ENCODE measurements at regions not wholly inside any gene's neighbourhood (a gene's known extent, or its start where the extent isn't known, plus 50 kb on each side); places are given as distances from the start of the nearest gene placed in this dataset.
A peak's percentile ranks its signal among the peaks of the same experiment; 100 is the strongest.

- H3K27ac ChIP-seq, result peak overlapping the region; percentile 69
- H3K36me3 ChIP-seq, result no peaks in the 10 kb centered on the region
- TF ChIP-seq, protein P1, sequence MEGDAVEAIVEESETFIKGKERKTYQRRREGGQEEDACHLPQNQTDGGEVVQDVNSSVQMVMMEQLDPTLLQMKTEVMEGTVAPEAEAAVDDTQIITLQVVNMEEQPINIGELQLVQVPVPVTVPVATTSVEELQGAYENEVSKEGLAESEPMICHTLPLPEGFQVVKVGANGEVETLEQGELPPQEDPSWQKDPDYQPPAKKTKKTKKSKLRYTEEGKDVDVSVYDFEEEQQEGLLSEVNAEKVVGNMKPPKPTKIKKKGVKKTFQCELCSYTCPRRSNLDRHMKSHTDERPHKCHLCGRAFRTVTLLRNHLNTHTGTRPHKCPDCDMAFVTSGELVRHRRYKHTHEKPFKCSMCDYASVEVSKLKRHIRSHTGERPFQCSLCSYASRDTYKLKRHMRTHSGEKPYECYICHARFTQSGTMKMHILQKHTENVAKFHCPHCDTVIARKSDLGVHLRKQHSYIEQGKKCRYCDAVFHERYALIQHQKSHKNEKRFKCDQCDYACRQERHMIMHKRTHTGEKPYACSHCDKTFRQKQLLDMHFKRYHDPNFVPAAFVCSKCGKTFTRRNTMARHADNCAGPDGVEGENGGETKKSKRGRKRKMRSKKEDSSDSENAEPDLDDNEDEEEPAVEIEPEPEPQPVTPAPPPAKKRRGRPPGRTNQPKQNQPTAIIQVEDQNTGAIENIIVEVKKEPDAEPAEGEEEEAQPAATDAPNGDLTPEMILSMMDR (IDR thresholded peaks at IDR 0.05), result no peak
- peaks cover 8% of the 10 kb centered on the region for H3K4me1 ChIP-seq
- peak overlapping the region; percentile 39 for H3K4me3 ChIP-seq
- intact Hi-C loops (cut with DNase I), result no loop called here
- DNase-seq (peak; percentile 77), ATAC-seq (peak; percentile 78)
- no peaks in the 10 kb centered on the region for H3K27me3 ChIP-seq
- no peaks in the 10 kb centered on the region for H3K9me3 ChIP-seq
Observed at GRCh38 chr2:9739531-9739964, 103.7 kb upstream of the TAF1B start.

DNA sequence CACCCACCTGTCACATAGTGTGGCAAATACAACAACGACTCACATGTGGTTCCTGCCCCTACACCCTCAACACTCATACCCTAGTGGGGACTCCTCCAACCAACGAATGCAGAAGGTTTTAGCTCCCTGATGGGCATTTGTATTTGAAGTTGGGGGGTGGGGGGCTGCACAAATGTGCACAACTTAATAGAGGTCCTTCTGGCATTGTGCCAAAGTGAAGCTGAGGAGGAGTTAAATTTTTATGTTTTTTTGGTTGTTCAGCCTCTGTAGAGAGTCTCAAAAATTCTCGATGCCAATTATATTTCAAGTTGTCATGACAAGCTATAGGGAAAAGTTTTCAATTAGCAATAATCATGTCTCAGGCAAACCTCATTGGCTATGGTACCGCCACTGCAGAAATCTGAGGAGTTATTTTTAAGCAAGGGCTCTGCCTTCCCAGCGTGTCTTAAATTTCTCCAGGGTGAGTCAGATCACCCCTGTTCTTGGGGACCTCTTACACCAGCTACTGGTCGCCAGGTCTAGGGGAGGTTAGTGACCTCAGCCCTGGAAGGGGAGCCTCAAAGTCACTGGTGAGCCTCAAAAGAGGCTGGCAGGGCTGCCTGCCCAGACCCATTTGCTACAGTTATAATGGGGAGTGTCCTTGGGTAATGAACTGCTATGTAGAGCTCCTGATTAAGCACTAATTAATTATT, 102.7 kb upstream of the TAF1B start:
- Histone ChIP-seq H3K4me1 (peaks cover 8% of the 10 kb centered on the region), H3K36me3 (no peaks in the 10 kb centered on the region), H3K27ac (no peak overlapping the region), H3K4me3 (no peak overlapping the region), H3K9me3 (no peaks in the 10 kb centered on the region), H3K27me3 (no peaks in the 10 kb centered on the region)
- DNase-seq (no peak), ATAC-seq (no peak)
- intact Hi-C loops (cut with DNase I), result no loop called here
- TF ChIP-seq, protein P1 (IDR thresholded peaks at IDR 0.05), result no peak

DNA sequence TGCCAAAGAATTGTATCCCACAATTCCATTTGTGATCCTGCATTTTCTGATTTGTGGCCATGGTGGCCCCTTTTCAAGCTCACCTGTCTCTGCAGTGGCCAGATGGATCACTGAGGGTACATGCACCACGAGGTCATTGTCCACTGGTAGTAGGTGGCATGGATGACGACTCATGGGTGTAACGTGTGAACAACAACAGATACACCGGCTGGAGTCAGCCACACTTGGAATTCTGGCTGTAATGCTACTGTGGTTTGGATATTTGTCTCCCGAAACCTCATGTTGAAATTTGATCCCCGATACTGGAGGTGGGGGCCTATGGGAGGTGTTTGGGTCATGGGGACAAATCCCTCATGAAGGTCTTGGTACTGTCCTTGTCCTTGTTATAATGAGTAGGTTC, 102.2 kb upstream of the TAF1B start:
- Histone ChIP-seq H3K36me3 (no peaks in the 10 kb centered on the region), H3K4me1 (peaks cover 8% of the 10 kb centered on the region), H3K4me3 (no peak overlapping the region), H3K27me3 (no peaks in the 10 kb centered on the region), H3K27ac (no peak overlapping the region), H3K9me3 (no peaks in the 10 kb centered on the region)
- TF ChIP-seq, protein P1 (IDR thresholded peaks at IDR 0.05), result no peak
- ATAC-seq, result no peak
- intact Hi-C loops (cut with DNase I), result no loop called here
- DNase-seq, result no peak

DNA sequence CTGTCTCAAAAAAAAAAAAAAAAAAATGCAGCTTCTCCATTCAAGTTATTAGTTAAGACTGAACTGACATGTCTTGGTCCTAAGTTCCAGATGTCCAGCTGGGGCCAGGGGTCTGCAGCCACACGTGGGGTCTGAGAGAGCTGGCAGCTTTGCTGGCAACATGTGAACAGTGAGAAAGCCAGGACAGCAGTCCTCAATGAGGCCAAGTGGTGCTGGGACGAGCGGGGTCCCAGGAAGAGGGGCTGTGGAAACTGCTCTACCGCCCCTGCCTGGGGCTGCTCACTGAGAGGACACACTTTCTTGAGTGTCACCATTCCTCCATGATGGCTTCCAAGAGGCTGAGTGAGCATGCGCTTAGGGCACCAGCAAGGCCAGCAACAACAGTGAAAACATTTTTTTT, 100.7 kb upstream of the TAF1B start:
- TF ChIP-seq, protein P1 (IDR thresholded peaks at IDR 0.05), result no peak
- Histone ChIP-seq H3K27me3 (no peaks in the 10 kb centered on the region), H3K9me3 (no peaks in the 10 kb centered on the region), H3K4me1 (peaks cover 8% of the 10 kb centered on the region), H3K4me3 (no peak overlapping the region), H3K27ac (no peak overlapping the region), H3K36me3 (no peaks in the 10 kb centered on the region)
- DNase-seq (no peak), ATAC-seq (no peak)
- intact Hi-C loops (cut with DNase I), result no loop called here

DNA sequence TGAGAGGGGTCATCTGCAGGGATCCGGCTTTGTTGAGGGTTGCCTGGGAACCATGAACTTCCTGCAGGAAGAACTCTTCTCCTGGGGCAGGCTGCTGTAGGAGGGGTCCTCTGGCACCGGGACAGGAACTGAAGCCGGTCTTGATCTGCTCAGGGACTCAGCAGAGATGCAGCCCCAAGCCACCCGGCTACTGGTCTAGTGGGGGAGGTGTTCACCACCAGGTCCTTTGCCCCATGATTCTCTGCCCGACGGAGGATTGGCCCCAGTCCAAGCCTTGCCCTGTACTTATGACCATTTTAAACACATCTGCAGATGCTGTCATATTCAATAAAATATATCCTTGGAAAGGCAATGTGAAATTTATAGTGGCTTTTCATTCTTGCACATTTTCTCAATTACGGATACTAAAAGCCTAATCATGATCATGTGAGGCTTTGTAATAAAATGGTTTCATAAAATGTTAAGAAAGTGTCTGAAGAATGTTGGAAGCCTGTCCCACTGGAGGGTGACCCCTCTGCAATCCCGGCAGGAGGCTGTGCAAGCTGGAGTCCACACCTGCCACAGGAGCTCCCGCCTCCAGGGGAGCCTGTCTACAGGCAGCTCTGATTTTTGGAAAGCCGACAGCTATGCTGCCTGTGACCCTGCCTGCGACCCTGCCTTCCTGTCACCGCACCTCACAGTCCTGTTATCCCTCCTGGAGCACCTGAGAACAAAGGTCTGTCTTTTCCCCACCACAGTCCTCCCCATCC, 98.8 kb upstream of the TAF1B start:
- DNase-seq, result no peak
- intact Hi-C loops (cut with DNase I), result no loop called here

More for the DNA sequence above, 98.8 kb upstream of the TAF1B start:
- no peaks in the 10 kb centered on the region for H3K27me3 ChIP-seq
- no peaks in the 10 kb centered on the region for H3K36me3 ChIP-seq
- no peaks in the 10 kb centered on the region for H3K4me1 ChIP-seq
- TF ChIP-seq, protein P1 (IDR thresholded peaks at IDR 0.05), result no peak
- no peaks in the 10 kb centered on the region for H3K9me3 ChIP-seq
- H3K27ac ChIP-seq, result no peak overlapping the region
- no peak overlapping the region for H3K4me3 ChIP-seq
- ATAC-seq, result no peak

Data from upper lobe of right lung (tissue), 1 donor.